Thymus (tissue), 11 donors: ENCODE measurements at regions not wholly inside any gene's neighbourhood (a gene's known extent, or its start where the extent isn't known, plus 50 kb on each side); places are given as distances from the start of the nearest gene placed in this dataset.
"Not testable (repeated sequence)": the region's sequence is repeated elsewhere in the genome, so short reads cannot be mapped to it uniquely, and the experiment has no call there.

Experiments used
- DNase-seq, 9 donors: peaks; one replicate each; pipeline ENCODE4 v3.0.0-alpha.2; 2013; ENCODE audit warnings: low spot score in 9 of 9, low read depth in 6 of 9, missing footprints in 1 of 9
- H3K27ac ChIP-seq, 2 donors: one replicate each; pipeline ENCODE4 v1.5.1; 2013; ENCODE audit warnings: control low read depth in 1 of 2, low read depth in 1 of 2, low read length in 1 of 2, mild to moderate bottlenecking in 1 of 2, moderate library complexity in 1 of 2
- H3K27me3 ChIP-seq, 2 donors: one replicate each; pipeline ENCODE4 v1.5.1; 2013; ENCODE audit warnings: low read length in 1 of 2; ENCODE audit not compliant: control insufficient read depth in 2 of 2, insufficient read depth in 1 of 2
- H3K36me3 ChIP-seq, 2 donors: one replicate each; pipeline ENCODE4 v1.5.1; 2013; ENCODE audit warnings: low read length in 1 of 2, mild to moderate bottlenecking in 1 of 2, moderate library complexity in 1 of 2; ENCODE audit not compliant: control insufficient read depth in 2 of 2, insufficient read depth in 2 of 2
- H3K4me1 ChIP-seq, 2 donors: one replicate each; pipeline ENCODE4 v1.5.1; 2013; ENCODE audit warnings: low read length in 2 of 2; ENCODE audit not compliant: control insufficient read depth in 2 of 2, insufficient read depth in 2 of 2
- H3K4me3 ChIP-seq, 2 donors: one replicate each; pipeline ENCODE4 v1.5.1; 2013; ENCODE audit warnings: low read length in 2 of 2, control low read depth in 1 of 2, mild to moderate bottlenecking in 1 of 2
- H3K9me3 ChIP-seq, 2 donors: one replicate each; pipeline ENCODE4 v1.5.1; 2013; ENCODE audit warnings: low read length in 1 of 2, mild to moderate bottlenecking in 1 of 2; ENCODE audit not compliant: control insufficient read depth in 2 of 2, insufficient read depth in 1 of 2
- WGBS: extraction: QIAGEN DNeasy Blood & Tissue Kit; methylation state at CpG from one replicate; pipeline ENCODE4 v1.1.7; 2013; 5-methylcytosine and 5-hydroxymethylcytosine counted together
- donor health status: healthy.

DNA sequence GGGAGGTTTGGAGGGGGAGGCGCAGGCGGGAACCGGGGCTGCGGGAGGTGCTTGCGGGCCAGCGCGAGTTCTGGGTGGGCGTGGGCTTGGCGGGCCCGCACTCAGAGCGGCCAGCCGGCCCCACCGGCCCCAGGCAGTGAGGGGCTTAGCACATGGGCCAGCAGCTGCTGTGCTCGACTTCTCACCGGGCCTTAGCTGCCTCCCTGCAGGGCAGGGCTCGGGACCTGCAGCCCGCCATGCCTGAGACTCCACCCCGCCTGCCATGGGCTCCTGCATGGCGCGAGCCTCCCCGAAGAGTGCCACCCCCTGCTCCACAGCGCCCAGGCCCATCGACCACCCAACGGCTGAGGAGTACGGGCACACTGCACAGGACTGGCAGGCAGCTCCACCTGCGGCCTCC lies 98.6 kb upstream of the IGF1R start:
- Histone ChIP-seq H3K9me3 (peaks cover 0 to 2% of the 10 kb centered on the region in 2 donors), H3K36me3 (no peaks in the 10 kb centered on the region), H3K27ac (no peak overlapping the region), H3K27me3 (peaks cover 21 to 40% of the 10 kb centered on the region in 2 donors), H3K4me3 (no peak overlapping the region), H3K4me1 (peaks cover 6 to 13% of the 10 kb centered on the region in 2 donors)
- 96% methylated on average over 26 of the region's 26 CpGs for WGBS
- DNase-seq, result no peak

DNA sequence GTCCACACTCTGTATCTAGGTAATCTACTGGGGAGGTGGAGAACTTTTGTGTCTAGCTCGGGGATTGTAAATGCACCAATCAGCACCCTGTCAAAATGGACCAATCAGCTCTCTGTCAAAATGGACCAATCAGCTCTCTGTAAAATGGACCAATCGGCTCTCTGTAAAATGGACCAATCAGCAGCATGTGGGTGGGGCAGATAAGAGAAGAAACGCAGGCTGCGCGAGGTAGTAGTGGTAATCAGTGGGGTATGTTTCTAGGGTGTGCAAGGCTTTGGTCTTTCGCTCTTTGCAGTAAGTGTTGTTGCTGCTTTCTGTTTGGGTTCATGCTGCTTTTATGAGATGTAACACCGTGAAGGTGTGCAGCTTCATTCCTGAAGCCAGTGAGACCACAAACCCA lies 98.0 kb upstream of the IGF1R start:
- Histone ChIP-seq H3K27me3 (peaks cover 21 to 40% of the 10 kb centered on the region in 2 donors), H3K4me1 (peaks cover 6 to 13% of the 10 kb centered on the region in 2 donors)
- H3K27ac ChIP-seq, H3K9me3 ChIP-seq, H3K36me3 ChIP-seq, DNase-seq, H3K4me3 ChIP-seq: not testable (repeated sequence)
- WGBS, result 94% methylated on average over 7 of the region's 7 CpGs

DNA sequence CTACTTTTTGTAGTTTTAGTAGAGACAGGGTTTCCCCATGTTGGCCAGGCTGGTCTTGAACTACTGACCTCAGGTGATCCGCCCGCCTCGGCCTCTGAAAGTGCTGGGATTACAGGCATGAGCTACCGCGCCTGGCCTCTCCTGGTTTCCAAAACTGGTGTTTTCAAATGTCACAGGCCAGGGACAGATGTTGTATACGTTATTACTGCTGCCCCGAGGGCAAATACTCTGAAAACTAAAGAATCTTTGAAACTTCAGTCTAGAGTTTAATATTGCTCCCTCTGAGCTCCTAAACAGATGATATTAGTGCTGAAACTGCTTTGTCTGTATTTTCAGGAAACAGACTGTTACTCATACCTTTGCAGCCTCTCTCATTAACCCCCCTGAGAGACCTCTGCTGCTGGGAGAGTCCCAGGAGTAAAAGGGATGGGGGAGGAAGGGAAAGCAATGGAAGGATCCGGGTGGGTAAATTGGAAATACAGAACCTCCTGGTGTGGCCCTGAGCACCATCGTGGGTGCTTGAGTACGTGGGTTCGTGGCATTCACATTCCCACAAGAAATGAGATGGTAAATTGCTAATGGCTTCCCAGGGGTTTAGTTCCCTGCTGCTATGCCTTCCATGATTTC lies 96.3 kb upstream of the IGF1R start:
- Histone ChIP-seq H3K4me1 (peaks cover 6 to 13% of the 10 kb centered on the region in 2 donors), H3K36me3 (no peaks in the 10 kb centered on the region), H3K4me3 (no peak overlapping the region), H3K9me3 (peaks cover 0 to 2% of the 10 kb centered on the region in 2 donors), H3K27ac (no peak overlapping the region), H3K27me3 (peaks cover 15 to 28% of the 10 kb centered on the region in 2 donors)
- no peak for DNase-seq
- 93% methylated on average over 11 of the region's 11 CpGs for WGBS

DNA sequence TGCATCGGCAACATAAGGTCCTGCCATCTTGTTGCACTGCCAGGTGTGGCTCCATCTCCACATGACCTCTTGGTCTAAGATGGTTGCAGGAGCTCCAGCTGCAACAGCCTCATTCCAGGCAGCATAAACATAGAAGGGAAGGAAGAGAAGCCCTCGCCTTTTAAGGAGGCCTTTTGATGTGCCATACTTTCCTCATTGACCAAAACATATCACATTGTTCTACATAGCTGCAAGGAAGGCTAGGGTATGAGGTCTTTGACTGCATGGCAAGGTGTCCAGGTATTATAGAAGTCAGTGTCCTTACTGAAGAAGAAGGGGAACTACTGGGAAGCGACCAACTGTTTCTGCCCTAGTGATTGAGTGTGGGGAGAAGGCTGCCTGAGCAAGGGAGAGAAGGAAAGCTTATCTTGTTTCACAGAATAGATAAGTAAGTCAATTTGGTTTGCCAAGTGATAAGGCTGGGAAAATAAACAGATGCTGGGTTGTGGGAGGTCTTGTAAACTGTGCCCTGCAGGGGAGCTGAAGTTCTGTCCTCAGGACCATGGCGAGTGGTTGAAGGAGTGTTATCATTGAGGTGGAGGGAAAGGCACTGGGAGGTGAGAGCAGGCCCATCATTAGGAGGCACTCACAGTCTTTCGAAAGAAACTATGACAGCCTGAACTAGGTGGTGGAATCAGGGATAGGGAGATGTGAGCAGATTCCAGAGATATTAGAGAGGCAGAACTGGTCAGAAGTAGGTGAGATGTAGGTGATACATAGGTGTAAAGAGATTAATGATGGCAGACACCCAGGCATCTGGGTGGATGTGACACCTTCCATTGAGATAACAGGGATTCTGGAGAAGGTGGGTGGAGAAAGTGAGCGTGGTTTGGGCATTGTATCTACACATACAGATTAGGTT lies 93.8 kb upstream of the IGF1R start:
- Histone ChIP-seq H3K4me3 (no peak overlapping the region), H3K36me3 (no peaks in the 10 kb centered on the region), H3K27ac (no peak overlapping the region), H3K9me3 (peaks cover 0 to 2% of the 10 kb centered on the region in 2 donors), H3K27me3 (peaks cover 0 to 3% of the 10 kb centered on the region in 2 donors), H3K4me1 (no peaks in the 10 kb centered on the region)
- WGBS, result 93% methylated on average over 6 of the region's 6 CpGs
- no peak for DNase-seq

DNA sequence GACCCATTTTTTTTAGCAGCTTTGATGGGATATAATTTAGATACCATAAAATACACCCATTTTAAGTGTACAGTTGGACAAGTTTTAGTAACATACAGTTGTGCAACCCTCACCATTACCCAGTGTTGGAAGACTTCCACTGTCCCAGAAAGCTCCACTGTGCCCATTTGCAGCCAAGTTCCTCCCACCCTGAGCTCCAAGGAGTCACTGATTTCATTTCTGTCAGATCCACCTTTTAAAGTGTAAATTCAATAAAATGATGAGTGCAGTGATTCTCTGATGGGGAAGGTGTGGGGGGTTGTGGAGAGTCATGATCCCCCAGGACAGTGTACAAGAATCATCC lies 93.2 kb upstream of the IGF1R start:
- DNase-seq, result no peak
- Histone ChIP-seq H3K4me1 (no peaks in the 10 kb centered on the region), H3K9me3 (peaks cover 0 to 1% of the 10 kb centered on the region in 2 donors), H3K36me3 (no peaks in the 10 kb centered on the region), H3K4me3 (no peak overlapping the region), H3K27me3 (no peaks in the 10 kb centered on the region), H3K27ac (no peak overlapping the region)

DNA sequence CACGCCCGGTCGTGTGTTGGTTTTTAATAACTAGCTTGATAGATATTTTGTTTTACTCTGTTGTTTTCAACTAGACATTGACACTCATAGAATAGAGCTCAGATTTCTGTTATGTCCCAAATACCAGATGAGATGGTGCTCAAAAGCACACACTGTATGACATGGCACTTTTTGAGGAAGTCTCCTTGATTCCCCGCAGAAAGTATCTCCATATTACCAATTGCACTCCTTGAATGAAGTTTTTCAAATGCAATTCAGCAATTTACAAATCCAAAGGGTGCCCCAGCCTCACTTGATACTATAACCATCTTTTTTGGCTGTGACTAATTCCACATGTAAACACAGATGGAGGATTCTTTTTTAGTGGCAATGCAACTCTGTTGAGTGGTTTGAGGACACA lies 92.0 kb upstream of the IGF1R start:
- Histone ChIP-seq H3K27ac (no peak overlapping the region), H3K9me3 (peaks cover 0 to 1% of the 10 kb centered on the region in 2 donors), H3K27me3 (no peaks in the 10 kb centered on the region), H3K4me3 (no peak overlapping the region), H3K36me3 (no peaks in the 10 kb centered on the region), H3K4me1 (peaks cover 0 to 3% of the 10 kb centered on the region in 2 donors)
- no peak for DNase-seq
- 83% methylated on average over 4 of the region's 4 CpGs for WGBS

DNA sequence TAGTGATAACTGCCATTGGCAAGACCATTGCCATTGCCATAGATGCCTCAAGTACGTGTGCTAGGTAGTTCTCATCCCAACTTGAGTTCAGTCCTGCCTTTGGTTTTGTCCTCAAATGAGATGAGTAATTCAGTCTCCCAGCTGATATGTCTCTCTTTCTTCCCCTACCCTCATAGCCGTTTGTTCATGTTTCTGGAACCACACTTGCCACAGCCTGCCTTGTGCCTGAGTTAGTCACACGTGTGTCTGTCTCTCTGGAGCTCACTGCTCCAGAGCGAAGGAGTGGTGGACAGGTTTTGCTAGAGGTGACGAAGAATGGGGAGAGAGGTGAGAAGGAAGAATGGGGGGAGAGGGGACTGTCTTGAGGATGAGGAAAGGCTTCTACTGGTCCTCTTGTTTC lies 88.0 kb upstream of the IGF1R start:
- Histone ChIP-seq H3K27me3 (no peaks in the 10 kb centered on the region), H3K4me1 (peaks cover 0 to 7% of the 10 kb centered on the region in 2 donors), H3K9me3 (no peaks in the 10 kb centered on the region), H3K36me3 (no peaks in the 10 kb centered on the region), H3K27ac (no peak overlapping the region), H3K4me3 (no peak overlapping the region)
- WGBS, result 90% methylated on average over 5 of the region's 5 CpGs
- DNase-seq, result no peak

DNA sequence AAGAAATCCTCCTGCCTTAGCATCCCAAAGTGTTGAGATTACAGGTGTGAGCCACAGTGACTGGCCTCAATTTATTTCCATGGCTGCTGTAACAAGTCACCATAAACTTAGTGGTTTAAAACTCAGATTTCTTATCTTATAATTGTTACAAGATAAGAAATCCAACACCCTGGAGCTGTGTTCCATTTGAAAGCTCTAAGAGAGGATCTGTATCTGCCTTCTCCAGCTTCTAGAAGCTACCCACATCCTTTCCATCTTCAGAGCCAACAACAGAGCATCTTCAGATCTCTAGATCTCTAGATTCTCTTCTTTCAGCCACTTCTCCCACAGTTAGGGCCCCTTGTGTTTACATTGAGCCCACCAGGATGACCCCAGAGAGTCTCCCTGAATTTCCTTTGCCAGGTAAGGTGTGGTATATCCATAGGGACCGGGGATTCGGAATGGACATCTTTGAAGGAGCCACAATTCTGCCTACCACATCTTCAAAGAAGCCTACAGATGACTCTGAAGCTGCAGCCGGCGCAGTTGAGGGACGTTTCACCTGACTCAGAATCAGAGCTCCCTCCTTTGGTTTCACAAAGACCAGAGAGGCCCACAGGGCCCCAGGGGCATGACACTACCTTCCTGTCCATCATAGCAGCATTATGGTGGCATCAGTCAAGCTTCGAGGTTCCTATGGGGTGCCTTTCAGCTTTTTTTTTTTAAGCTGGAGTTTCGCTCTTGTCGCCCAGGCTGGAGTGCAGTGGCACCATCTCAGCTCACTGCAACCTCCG lies 87.0 kb upstream of the IGF1R start:
- Histone ChIP-seq H3K4me3 (no peak overlapping the region), H3K4me1 (peaks cover 0 to 7% of the 10 kb centered on the region in 2 donors), H3K9me3 (no peaks in the 10 kb centered on the region), H3K27ac (no peak overlapping the region), H3K36me3 (no peaks in the 10 kb centered on the region), H3K27me3 (no peaks in the 10 kb centered on the region)
- WGBS, result 76% methylated on average over 9 of the region's 9 CpGs
- DNase-seq, result peak in 2 of 9 donors; percentile 23 to 28
